ENCODE measurements at regions not wholly inside any gene's neighbourhood (a gene's known extent, or its start where the extent isn't known, plus 50 kb on each side); places are given as distances from the start of the nearest gene placed in this dataset.
"Not testable (repeated sequence)": the region's sequence is repeated elsewhere in the genome, so short reads cannot be mapped to it uniquely, and the experiment has no call there.

- no peak for TF ChIP-seq JUND (IDR thresholded peaks at IDR 0.05; ENCODE audit: low read depth)
- no peak for DNase-seq (ENCODE audit: low read depth in 1 of 2, low spot score in 1 of 2)
- in situ Hi-C loops (cut with HindIII; ENCODE audit: low pct_unique_long_range_greater_than_20kb, low sequenced_read_pairs), result no loop called here
Observed at GRCh38 chr5:128854931-128855330, 110.4 kb upstream of the SLC27A6 start.

DNA sequence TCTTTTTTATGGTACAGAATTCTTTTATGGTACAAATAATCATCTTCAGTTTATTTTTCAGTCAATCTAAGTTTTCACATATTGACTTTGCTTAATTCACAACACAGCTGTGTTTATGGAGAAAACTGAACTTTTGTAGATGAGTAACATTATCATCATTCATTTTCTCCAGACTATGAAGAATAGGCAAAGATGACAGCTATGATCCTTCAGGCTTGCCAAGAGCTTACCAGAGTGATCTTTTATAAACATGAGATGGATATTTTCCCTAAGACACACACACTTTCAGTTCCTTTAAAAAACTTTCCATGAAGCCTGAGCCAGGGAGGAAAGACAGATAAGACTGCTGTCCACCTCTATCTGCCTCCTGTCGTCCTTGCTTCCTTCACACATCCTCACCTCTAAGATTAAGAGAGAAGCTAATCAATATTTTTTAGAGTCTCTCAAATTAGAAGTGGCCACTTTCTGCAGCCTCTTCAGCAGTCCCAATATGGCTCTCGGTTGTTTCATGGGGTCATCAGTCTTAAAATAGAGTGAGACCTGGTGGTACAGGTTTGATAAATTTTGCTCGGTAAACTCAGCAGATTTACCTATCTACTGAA lies 108.1 kb upstream of the SLC27A6 start:
- in situ Hi-C loops (cut with HindIII; ENCODE audit: low pct_unique_long_range_greater_than_20kb, low sequenced_read_pairs), result no loop called here
- DNase-seq (ENCODE audit: low read depth in 1 of 2, low spot score in 1 of 2), result no peak
- no peak for TF ChIP-seq JUND (IDR thresholded peaks at IDR 0.05; ENCODE audit: low read depth)

DNA sequence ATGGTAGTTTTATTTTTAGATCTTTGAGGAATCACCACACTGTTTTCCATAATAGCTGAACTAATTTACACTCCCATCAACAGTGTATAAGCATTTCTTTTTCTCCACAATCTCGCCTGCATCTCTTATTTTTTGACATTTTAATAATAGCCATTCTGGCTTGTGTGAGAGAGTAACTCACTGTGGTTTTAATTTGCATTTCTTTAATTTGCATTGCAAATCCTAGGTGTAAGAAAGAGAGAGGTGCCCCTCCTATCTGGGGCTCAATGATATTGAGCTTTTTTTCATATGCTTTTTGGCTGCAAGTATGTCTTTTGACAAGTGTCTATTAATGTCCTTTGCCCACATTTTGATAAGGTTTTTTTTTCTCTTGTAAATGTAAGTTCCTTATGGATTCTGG lies 106.3 kb upstream of the SLC27A6 start:
- DNase-seq (ENCODE audit: low read depth in 1 of 2, low spot score in 1 of 2), result no peak
- no peak for TF ChIP-seq JUND (IDR thresholded peaks at IDR 0.05; ENCODE audit: low read depth)
- in situ Hi-C loops (cut with HindIII; ENCODE audit: low pct_unique_long_range_greater_than_20kb, low sequenced_read_pairs), result no loop called here

GRCh38 chr5:128861155-128861554 lies 104.1 kb upstream of the SLC27A6 start:
- in situ Hi-C loops (cut with HindIII; ENCODE audit: low pct_unique_long_range_greater_than_20kb, low sequenced_read_pairs); DNase-seq (ENCODE audit: low read depth in 1 of 2, low spot score in 1 of 2): not testable (repeated sequence)

- in situ Hi-C loops (cut with HindIII; ENCODE audit: low pct_unique_long_range_greater_than_20kb, low sequenced_read_pairs), result no loop called here
- TF ChIP-seq JUND (IDR thresholded peaks at IDR 0.05; ENCODE audit: low read depth), result no peak
Observed at GRCh38 chr5:128869970-128870369, 95.3 kb upstream of the SLC27A6 start.

GRCh38 chr5:128870373-128870772 lies 94.9 kb upstream of the SLC27A6 start:
- no peak for DNase-seq (ENCODE audit: low read depth in 1 of 2, low spot score in 1 of 2)
- TF ChIP-seq JUND (IDR thresholded peaks at IDR 0.05; ENCODE audit: low read depth), result no peak
- in situ Hi-C loops (cut with HindIII; ENCODE audit: low pct_unique_long_range_greater_than_20kb, low sequenced_read_pairs), result no loop called here

More at GRCh38 chr5:128869970-128870369, 95.3 kb upstream of the SLC27A6 start:
- DNase-seq (ENCODE audit: low read depth in 1 of 2, low spot score in 1 of 2), result no peak

DNA sequence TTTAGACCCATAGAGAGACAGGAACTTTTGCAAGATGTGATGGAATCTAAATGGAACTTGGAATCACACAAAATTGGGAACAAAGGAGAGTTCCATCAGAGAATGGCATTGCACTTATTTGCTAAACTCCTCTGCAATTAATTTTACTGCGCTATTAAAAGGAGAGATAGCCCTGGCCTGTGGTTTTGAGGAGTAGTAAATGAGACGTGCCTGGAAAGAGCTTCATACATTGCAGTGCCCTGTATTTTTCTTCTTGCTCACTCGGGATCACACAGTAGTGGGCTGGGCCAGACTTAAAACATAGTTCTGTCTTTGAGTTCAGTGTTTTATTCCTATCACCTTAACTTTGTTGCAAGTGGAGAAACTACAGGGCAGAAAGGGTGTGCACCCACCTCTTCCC lies 94.4 kb upstream of the SLC27A6 start:
- in situ Hi-C loops (cut with HindIII; ENCODE audit: low pct_unique_long_range_greater_than_20kb, low sequenced_read_pairs), result no loop called here
- DNase-seq (ENCODE audit: low read depth in 1 of 2, low spot score in 1 of 2), result no peak
- TF ChIP-seq JUND (IDR thresholded peaks at IDR 0.05; ENCODE audit: low read depth), result no peak

DNA sequence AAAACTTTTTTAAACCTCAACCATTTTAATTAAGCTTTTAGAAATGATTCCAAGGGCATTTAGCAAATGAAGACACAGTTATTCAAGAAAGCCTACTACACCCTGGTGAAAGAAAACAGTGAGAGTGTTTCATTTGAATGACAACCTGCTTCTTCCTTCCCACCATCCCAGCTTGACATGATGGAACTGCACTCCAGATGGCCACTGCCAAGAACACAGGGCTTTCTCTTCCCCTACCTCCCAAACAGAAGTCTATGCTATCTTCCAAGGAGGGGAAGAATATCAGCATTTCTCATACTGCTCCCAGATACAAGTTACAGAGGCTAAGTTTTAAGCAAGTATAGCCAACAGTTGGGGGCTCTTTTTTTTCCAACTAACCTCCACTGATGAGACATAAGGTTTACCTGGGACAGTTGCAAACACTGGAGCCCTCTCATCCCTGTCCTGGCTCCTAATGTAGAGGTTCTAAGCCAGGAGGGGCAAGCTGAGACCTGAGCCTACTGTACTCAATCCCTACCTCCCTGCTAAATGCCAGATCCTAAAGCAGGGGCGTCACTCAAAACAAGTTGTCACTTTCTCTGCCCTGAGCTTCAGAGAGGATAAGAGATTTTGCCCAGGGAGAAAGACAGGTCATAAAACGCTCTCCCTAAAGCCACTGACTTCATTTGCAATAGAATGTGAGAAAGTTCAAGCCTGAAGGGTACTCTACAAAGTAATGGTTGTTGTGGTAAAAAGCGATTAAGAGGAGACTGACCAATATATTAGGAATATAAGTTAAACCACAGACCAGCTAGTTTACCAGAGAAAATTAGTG lies 88.5 kb upstream of the SLC27A6 start:
- no peak for DNase-seq (ENCODE audit: low read depth in 1 of 2, low spot score in 1 of 2)
- no peak for TF ChIP-seq JUND (IDR thresholded peaks at IDR 0.05; ENCODE audit: low read depth)
- in situ Hi-C loops (cut with HindIII; ENCODE audit: low pct_unique_long_range_greater_than_20kb, low sequenced_read_pairs), result no loop called here

DNA sequence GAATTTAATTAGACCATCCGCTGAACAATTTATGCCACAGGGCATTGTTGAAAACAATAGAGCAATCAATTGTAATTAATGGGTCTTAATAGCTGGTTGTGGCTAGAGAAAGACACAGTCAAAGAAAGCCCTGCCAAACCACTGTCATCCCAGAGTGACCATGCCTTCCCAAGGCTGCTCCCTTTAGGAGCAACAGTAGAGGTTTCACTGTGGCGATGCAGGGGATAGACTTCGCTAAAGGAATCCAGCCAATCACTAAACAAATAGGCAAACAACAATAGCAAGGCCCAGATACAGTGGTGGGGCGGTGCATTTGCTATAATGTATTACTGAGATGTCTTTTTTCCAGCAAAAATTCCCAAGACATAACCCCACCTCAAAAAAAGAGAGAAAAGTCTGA lies 87.8 kb upstream of the SLC27A6 start:
- in situ Hi-C loops (cut with HindIII; ENCODE audit: low pct_unique_long_range_greater_than_20kb, low sequenced_read_pairs), result no loop called here
- TF ChIP-seq JUND (IDR thresholded peaks at IDR 0.05; ENCODE audit: low read depth), result no peak
- no peak for DNase-seq (ENCODE audit: low read depth in 1 of 2, low spot score in 1 of 2)

- DNase-seq (ENCODE audit: low read depth in 1 of 2, low spot score in 1 of 2), result no peak
- in situ Hi-C loops (cut with HindIII; ENCODE audit: low pct_unique_long_range_greater_than_20kb, low sequenced_read_pairs), result no loop called here
- TF ChIP-seq JUND (IDR thresholded peaks at IDR 0.05; ENCODE audit: low read depth), result no peak
Observed at GRCh38 chr5:128881502-128882018, 83.7 kb upstream of the SLC27A6 start.

DNA sequence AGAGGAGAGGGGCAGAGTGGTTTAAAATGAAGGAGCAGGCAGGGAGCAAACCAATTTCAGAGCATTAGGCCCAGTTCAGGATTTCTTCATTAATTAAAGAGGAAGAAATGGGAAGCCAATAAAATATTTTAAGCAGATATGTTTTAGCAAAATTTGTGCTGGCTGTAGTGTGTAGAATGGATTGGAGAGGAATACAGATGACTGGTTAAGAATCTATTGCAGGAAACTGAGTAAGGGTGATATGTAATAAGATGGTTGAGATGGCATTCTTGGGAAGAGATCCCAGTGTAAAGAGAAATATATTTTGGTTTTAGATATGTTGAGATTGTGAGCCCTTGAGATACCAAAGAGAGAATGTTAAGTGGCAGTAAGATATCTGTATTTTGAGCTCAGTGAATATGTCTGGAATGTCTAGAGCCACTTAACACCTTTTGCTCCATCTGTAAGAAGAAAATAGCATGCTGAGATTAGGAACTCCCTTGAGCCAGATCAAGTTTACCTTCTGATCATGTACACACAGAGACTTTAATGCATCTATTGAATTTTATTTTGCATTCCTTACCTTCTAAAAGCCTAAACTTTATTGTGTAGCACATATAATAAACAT lies 79.5 kb upstream of the SLC27A6 start:
- TF ChIP-seq JUND (IDR thresholded peaks at IDR 0.05; ENCODE audit: low read depth), result no peak
- in situ Hi-C loops (cut with HindIII; ENCODE audit: low pct_unique_long_range_greater_than_20kb, low sequenced_read_pairs), result no loop called here
- no peak for DNase-seq (ENCODE audit: low read depth in 1 of 2, low spot score in 1 of 2)

DNA sequence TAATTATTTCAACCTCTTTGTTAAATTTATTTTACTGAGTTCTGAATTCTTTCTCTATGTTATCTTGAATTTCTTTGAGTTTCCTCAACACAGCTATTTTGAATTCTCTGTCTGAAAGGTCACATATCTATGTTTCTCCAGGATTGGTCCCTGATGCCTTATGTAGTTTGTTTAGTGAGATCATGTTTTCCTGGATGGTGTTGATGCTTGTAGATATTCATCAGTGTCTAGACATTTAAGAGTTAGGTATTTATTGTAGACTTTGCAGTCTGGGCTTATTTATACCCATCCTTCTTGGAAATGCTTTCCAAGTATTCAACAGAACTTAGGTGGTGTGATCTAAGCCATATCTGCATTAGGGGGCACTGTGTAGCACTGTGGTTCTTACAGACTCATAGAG lies 70.2 kb upstream of the SLC27A6 start:
- TF ChIP-seq JUND (IDR thresholded peaks at IDR 0.05; ENCODE audit: low read depth), result no peak
- DNase-seq (ENCODE audit: low read depth in 1 of 2, low spot score in 1 of 2), result no peak
- in situ Hi-C loops (cut with HindIII; ENCODE audit: low pct_unique_long_range_greater_than_20kb, low sequenced_read_pairs), result no loop called here

DNA sequence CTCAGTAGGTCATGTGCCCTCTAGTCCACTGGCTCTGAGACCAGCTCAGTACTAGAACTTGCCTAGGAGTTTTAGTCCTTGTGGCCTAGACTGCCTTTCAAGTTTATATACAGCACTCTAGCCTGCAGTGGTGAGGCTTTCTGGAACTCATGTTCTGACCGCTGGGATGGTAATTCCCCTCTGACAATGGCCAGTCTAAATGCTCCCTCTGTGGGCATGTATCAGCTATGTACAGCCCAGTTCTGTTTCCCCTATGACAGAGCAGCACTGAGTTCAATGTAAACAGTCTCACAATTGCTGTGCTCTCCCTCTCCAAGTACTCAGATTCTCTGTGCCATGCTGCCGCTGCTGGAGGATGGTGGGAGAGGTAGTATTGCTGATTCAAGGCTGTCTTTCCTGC lies 68.6 kb upstream of the SLC27A6 start:
- in situ Hi-C loops (cut with HindIII; ENCODE audit: low pct_unique_long_range_greater_than_20kb, low sequenced_read_pairs), result no loop called here
- peak in 1 of 2 experiments; percentile 7 for DNase-seq (ENCODE audit: low read depth in 1 of 2, low spot score in 1 of 2)
- no peak for TF ChIP-seq JUND (IDR thresholded peaks at IDR 0.05; ENCODE audit: low read depth)
